ENCODE measurements at regions not wholly inside any gene's neighbourhood (a gene's known extent, or its start where the extent isn't known, plus 50 kb on each side); places are given as distances from the start of the nearest gene placed in this dataset.
A peak's percentile ranks its signal among the peaks of the same experiment; 100 is the strongest.
"Not testable (repeated sequence)": the region's sequence is repeated elsewhere in the genome, so short reads cannot be mapped to it uniquely, and the experiment has no call there.

GRCh38 chr18:8910186-8910822, 192.2 kb upstream of the NDUFV2 start:
- H3K4me1 Mint-ChIP-seq (ENCODE audit: low read depth) = peaks cover 2% of the 10 kb centered on the region
- H3K4me3 Mint-ChIP-seq (ENCODE audit: low read depth) = no peak overlapping the region
- H3K27ac Mint-ChIP-seq = no peak overlapping the region
- peaks cover 30% of the 10 kb centered on the region for H3K9me3 Mint-ChIP-seq (ENCODE audit: low read depth)
- no peaks in the 10 kb centered on the region for H3K27me3 Mint-ChIP-seq
- TF ChIP-seq CTCF (IDR thresholded peaks at IDR 0.05; ENCODE audit: unreplicated experiment) = no peak
- no peak for DNase-seq (ENCODE audit: low spot score, unreplicated experiment)
- H3K36me3 Mint-ChIP-seq (ENCODE audit: insufficient read depth) = peaks cover 6% of the 10 kb centered on the region

- no peak overlapping the region for H3K4me3 Mint-ChIP-seq (ENCODE audit: low read depth)
- H3K4me1 Mint-ChIP-seq (ENCODE audit: low read depth) = peaks cover 2% of the 10 kb centered on the region
- no peaks in the 10 kb centered on the region for H3K27me3 Mint-ChIP-seq
- H3K9me3 Mint-ChIP-seq (ENCODE audit: low read depth) = peaks cover 33% of the 10 kb centered on the region
- H3K27ac Mint-ChIP-seq = no peak overlapping the region
- DNase-seq (ENCODE audit: low spot score, unreplicated experiment) = no peak
- TF ChIP-seq CTCF (IDR thresholded peaks at IDR 0.05; ENCODE audit: unreplicated experiment) = no peak
- H3K36me3 Mint-ChIP-seq (ENCODE audit: insufficient read depth) = peaks cover 5% of the 10 kb centered on the region
These were observed 191.7 kb upstream of the NDUFV2 start for GRCh38 chr18:8910843-8911242.

GRCh38 chr18:8911408-8912340, 190.8 kb upstream of the NDUFV2 start:
- Mint-ChIP-seq H3K27ac (no peak overlapping the region), H3K4me1 (ENCODE audit: low read depth) (peaks cover 2% of the 10 kb centered on the region), H3K36me3 (ENCODE audit: insufficient read depth) (peaks cover 2% of the 10 kb centered on the region), H3K4me3 (ENCODE audit: low read depth) (no peak overlapping the region), H3K9me3 (ENCODE audit: low read depth) (peaks cover 29% of the 10 kb centered on the region), H3K27me3 (no peaks in the 10 kb centered on the region)
- TF ChIP-seq CTCF (IDR thresholded peaks at IDR 0.05; ENCODE audit: unreplicated experiment) = no peak
- no peak for DNase-seq (ENCODE audit: low spot score, unreplicated experiment)

GRCh38 chr18:8912348-8913326, 189.9 kb upstream of the NDUFV2 start:
- Mint-ChIP-seq H3K4me1 (ENCODE audit: low read depth) (peaks cover 2% of the 10 kb centered on the region), H3K27me3 (no peaks in the 10 kb centered on the region), H3K36me3 (ENCODE audit: insufficient read depth) (peaks cover 2% of the 10 kb centered on the region), H3K27ac (peak overlapping the region; percentile 60), H3K9me3 (ENCODE audit: low read depth) (peaks cover 29% of the 10 kb centered on the region), H3K4me3 (ENCODE audit: low read depth) (no peak overlapping the region)
- DNase-seq (ENCODE audit: low spot score, unreplicated experiment) = no peak
- TF ChIP-seq CTCF (IDR thresholded peaks at IDR 0.05; ENCODE audit: unreplicated experiment) = no peak

GRCh38 chr18:8913606-8914403, 188.7 kb upstream of the NDUFV2 start:
- peaks cover 26% of the 10 kb centered on the region for H3K9me3 Mint-ChIP-seq (ENCODE audit: low read depth)
- H3K4me3 Mint-ChIP-seq (ENCODE audit: low read depth); H3K27me3 Mint-ChIP-seq; H3K27ac Mint-ChIP-seq; H3K36me3 Mint-ChIP-seq (ENCODE audit: insufficient read depth); H3K4me1 Mint-ChIP-seq (ENCODE audit: low read depth); DNase-seq (ENCODE audit: low spot score, unreplicated experiment): not testable (repeated sequence)

GRCh38 chr18:8914404-8915264, 187.9 kb upstream of the NDUFV2 start:
- not testable (repeated sequence) for H3K27me3 Mint-ChIP-seq; H3K36me3 Mint-ChIP-seq (ENCODE audit: insufficient read depth); DNase-seq (ENCODE audit: low spot score, unreplicated experiment); H3K27ac Mint-ChIP-seq; H3K4me1 Mint-ChIP-seq (ENCODE audit: low read depth); H3K4me3 Mint-ChIP-seq (ENCODE audit: low read depth)
- H3K9me3 Mint-ChIP-seq (ENCODE audit: low read depth) = peaks cover 21% of the 10 kb centered on the region
